ENCODE measurements at regions not wholly inside any gene's neighbourhood (a gene's known extent, or its start where the extent isn't known, plus 50 kb on each side); places are given as distances from the start of the nearest gene placed in this dataset.

DNA sequence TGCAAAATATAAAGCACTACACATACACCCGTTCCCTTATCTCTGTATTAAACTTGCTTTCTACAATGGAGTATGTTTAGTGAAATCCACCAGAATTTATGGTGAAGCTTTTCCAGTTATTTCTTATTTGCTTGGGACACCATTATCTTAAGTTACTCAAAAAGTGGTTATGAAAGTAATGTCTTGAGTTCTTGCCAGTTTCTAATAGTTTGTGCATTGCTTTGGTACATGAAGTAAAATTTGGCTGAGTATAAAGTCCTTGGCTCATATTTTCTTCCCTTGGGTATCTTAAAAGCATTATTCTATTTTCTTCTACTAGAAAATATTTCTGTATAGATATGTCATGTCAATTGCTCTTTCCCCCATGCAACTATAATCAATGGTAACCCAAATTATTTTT, 85.2 kb downstream of the POLR1F start:
- TF ChIP-seq, protein P1, sequence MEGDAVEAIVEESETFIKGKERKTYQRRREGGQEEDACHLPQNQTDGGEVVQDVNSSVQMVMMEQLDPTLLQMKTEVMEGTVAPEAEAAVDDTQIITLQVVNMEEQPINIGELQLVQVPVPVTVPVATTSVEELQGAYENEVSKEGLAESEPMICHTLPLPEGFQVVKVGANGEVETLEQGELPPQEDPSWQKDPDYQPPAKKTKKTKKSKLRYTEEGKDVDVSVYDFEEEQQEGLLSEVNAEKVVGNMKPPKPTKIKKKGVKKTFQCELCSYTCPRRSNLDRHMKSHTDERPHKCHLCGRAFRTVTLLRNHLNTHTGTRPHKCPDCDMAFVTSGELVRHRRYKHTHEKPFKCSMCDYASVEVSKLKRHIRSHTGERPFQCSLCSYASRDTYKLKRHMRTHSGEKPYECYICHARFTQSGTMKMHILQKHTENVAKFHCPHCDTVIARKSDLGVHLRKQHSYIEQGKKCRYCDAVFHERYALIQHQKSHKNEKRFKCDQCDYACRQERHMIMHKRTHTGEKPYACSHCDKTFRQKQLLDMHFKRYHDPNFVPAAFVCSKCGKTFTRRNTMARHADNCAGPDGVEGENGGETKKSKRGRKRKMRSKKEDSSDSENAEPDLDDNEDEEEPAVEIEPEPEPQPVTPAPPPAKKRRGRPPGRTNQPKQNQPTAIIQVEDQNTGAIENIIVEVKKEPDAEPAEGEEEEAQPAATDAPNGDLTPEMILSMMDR (IDR thresholded peaks at IDR 0.05; ENCODE audit: borderline replicate concordance): no peak
- Histone ChIP-seq H3K27me3 (ENCODE audit: low read depth) (no peaks in the 10 kb centered on the region), H3K9me3 (replicated peaks) (peaks cover 30% of the 10 kb centered on the region), H3K4me1 (no peaks in the 10 kb centered on the region), H3K27ac (replicated peaks) (no peak overlapping the region), H3K4me3 (no peak overlapping the region), H3K36me3 (no peaks in the 10 kb centered on the region)
- intact Hi-C loops (cut with micrococcal nuclease): no loop called here
- DNase-seq: no peak

DNA sequence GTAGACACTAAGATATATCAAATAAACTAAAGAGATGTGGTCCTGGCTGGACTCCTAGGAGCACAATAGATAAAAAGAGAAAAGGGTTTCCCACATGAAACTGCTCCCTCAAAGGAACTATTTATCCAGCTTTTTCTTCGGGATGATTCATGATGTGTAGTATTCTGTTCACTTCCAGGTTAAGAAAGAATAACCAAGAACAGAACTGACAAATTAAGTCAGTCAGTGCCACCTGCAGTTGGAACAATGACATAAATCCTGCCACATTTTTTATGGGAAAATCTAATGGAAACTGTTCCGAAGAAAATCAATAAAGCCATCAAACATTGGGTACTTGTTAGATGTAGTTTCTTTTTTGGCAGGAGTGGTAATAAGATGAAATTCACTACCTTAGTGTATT, 87.1 kb downstream of the POLR1F start:
- intact Hi-C loops (cut with micrococcal nuclease): no loop called here
- TF ChIP-seq, protein P1 (IDR thresholded peaks at IDR 0.05; ENCODE audit: borderline replicate concordance): no peak

DNA sequence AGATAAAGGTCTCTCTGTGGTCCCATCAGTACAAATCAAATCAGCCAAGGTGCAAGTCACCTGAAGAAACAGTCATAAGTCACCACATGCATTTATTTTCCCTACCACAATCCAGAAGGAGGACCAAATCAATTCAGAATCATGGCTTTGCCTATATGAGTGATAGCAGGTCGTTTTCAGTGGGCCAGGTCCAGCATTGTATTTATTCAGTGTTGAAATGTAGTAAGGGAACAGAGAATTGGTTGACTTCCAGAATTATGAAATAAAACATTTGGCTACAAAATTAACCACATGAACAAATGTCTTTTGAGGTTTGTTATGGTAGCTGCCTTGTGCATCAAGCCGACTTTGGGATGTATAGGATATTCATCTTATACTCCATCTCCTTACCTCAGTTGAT, 88.4 kb downstream of the POLR1F start:
- intact Hi-C loops (cut with micrococcal nuclease): no loop called here
- H3K36me3 ChIP-seq: no peaks in the 10 kb centered on the region
- TF ChIP-seq, protein P1 (IDR thresholded peaks at IDR 0.05; ENCODE audit: borderline replicate concordance): no peak
- no peaks in the 10 kb centered on the region for H3K4me1 ChIP-seq
- H3K27me3 ChIP-seq (ENCODE audit: low read depth): no peaks in the 10 kb centered on the region
- peaks cover 17% of the 10 kb centered on the region for H3K9me3 ChIP-seq (replicated peaks)
- DNase-seq: no peak
- no peak overlapping the region for H3K27ac ChIP-seq (replicated peaks)
- H3K4me3 ChIP-seq: no peak overlapping the region

More for the DNA sequence above, 87.1 kb downstream of the POLR1F start:
- H3K4me1 ChIP-seq: no peaks in the 10 kb centered on the region
- DNase-seq: no peak
- H3K9me3 ChIP-seq (replicated peaks): peaks cover 22% of the 10 kb centered on the region
- no peak overlapping the region for H3K4me3 ChIP-seq
- H3K27ac ChIP-seq (replicated peaks): no peak overlapping the region
- H3K36me3 ChIP-seq: no peaks in the 10 kb centered on the region
- H3K27me3 ChIP-seq (ENCODE audit: low read depth): no peaks in the 10 kb centered on the region

DNA sequence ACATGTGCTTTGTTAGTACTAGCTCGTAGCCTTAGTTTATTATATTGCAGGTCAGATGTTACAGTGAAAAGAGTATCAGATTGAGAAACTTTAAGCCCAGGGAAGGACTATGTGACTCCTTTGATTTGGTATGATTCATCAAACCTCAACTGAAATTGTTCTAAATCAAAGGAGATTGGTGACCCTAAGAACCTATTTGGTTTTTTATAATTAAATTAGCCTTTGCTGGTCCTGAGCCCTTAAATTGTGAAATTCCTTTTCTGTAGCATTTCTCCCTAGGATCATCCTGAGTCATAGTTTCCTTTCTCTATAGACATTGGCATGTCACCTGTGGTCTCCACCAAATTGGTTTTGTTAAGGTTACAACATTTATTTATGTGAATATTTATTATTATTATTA, 89.7 kb downstream of the POLR1F start:
- TF ChIP-seq, protein P1 (IDR thresholded peaks at IDR 0.05; ENCODE audit: borderline replicate concordance): no peak
- Histone ChIP-seq H3K4me1 (no peaks in the 10 kb centered on the region), H3K9me3 (replicated peaks) (peaks cover 3% of the 10 kb centered on the region), H3K27ac (replicated peaks) (no peak overlapping the region), H3K4me3 (no peak overlapping the region), H3K36me3 (no peaks in the 10 kb centered on the region), H3K27me3 (ENCODE audit: low read depth) (no peaks in the 10 kb centered on the region)
- DNase-seq: no peak
- intact Hi-C loops (cut with micrococcal nuclease): no loop called here

DNA sequence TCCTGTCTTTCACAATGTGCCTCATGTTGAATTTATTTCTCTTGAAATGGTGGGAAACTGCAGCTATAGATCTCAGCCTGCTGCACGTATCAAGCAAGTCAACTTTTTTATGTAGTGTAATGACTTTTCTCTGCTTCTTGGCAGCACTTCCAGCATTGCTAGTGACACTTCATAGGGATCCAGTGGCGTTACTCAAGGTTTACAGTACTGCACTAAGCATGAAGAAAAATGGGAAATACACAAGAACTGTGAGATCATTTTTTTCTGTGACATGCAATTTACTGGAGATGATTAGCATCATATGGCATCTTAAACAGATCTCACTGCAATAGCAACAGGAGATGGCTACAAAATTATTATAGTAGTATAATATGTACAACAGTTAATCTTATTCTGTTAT, 90.9 kb downstream of the POLR1F start:
- intact Hi-C loops (cut with micrococcal nuclease): no loop called here
- no peaks in the 10 kb centered on the region for H3K36me3 ChIP-seq
- TF ChIP-seq, protein P1 (IDR thresholded peaks at IDR 0.05; ENCODE audit: borderline replicate concordance): no peak

More for the DNA sequence above, 90.9 kb downstream of the POLR1F start:
- Histone ChIP-seq H3K27ac (replicated peaks) (no peak overlapping the region), H3K4me3 (no peak overlapping the region), H3K4me1 (no peaks in the 10 kb centered on the region), H3K9me3 (replicated peaks) (no peaks in the 10 kb centered on the region), H3K27me3 (ENCODE audit: low read depth) (no peaks in the 10 kb centered on the region)
- no peak for DNase-seq
